ENCODE measurements at regions not wholly inside any gene's neighbourhood (a gene's known extent, or its start where the extent isn't known, plus 50 kb on each side); places are given as distances from the start of the nearest gene placed in this dataset.

DNA sequence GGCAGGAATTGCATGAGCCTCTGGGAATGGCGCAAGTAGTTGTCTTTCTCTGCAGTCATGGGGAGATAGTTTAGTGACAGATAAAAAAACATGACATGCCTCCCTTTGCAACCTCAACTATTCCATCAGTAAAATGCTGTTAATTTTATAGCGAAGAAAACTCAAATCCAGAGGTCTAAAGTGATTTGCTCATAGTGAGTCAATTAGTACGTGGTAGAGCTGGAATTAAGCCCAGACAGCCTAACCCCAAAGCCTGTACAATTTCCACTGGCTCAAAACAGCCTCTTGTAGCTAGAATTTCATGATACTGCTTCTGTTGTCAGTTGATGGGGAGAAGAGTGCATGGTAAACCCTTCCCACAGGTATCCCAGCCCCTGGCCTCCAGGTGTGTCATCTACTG is 81.3 kb upstream of the TRPC5 start:
- TF ChIP-seq, protein P1, sequence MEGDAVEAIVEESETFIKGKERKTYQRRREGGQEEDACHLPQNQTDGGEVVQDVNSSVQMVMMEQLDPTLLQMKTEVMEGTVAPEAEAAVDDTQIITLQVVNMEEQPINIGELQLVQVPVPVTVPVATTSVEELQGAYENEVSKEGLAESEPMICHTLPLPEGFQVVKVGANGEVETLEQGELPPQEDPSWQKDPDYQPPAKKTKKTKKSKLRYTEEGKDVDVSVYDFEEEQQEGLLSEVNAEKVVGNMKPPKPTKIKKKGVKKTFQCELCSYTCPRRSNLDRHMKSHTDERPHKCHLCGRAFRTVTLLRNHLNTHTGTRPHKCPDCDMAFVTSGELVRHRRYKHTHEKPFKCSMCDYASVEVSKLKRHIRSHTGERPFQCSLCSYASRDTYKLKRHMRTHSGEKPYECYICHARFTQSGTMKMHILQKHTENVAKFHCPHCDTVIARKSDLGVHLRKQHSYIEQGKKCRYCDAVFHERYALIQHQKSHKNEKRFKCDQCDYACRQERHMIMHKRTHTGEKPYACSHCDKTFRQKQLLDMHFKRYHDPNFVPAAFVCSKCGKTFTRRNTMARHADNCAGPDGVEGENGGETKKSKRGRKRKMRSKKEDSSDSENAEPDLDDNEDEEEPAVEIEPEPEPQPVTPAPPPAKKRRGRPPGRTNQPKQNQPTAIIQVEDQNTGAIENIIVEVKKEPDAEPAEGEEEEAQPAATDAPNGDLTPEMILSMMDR (conservative IDR thresholded peaks at IDR 0.05; ENCODE audit: low read depth, low read length): no peak
- TF ChIP-seq MAFK (IDR thresholded peaks at IDR 0.05; ENCODE audit: low read depth, low read length): no peak
- no peak for TF ChIP-seq POLR2A (IDR thresholded peaks at IDR 0.05; ENCODE audit: low read depth, low read length)
- no peak for TF ChIP-seq RFX5 (IDR thresholded peaks at IDR 0.05; ENCODE audit: low read depth, low read length)
- TF ChIP-seq CHD1 (IDR thresholded peaks at IDR 0.05; ENCODE audit: low read depth, low read length): no peak
- TF ChIP-seq MXI1 (IDR thresholded peaks at IDR 0.05; ENCODE audit: borderline replicate concordance, low read depth, low read length): no peak
- TF ChIP-seq, protein P2, sequence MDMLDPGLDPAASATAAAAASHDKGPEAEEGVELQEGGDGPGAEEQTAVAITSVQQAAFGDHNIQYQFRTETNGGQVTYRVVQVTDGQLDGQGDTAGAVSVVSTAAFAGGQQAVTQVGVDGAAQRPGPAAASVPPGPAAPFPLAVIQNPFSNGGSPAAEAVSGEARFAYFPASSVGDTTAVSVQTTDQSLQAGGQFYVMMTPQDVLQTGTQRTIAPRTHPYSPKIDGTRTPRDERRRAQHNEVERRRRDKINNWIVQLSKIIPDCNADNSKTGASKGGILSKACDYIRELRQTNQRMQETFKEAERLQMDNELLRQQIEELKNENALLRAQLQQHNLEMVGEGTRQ (IDR thresholded peaks at IDR 0.05; ENCODE audit: low read depth, low read length): no peak
- no peak for TF ChIP-seq BHLHE40 (IDR thresholded peaks at IDR 0.05; ENCODE audit: low read depth, low read length)
- no peak for TF ChIP-seq NFE2L2 (IDR thresholded peaks at IDR 0.05; ENCODE audit: low read depth, low read length)
- TF ChIP-seq, protein P3, sequence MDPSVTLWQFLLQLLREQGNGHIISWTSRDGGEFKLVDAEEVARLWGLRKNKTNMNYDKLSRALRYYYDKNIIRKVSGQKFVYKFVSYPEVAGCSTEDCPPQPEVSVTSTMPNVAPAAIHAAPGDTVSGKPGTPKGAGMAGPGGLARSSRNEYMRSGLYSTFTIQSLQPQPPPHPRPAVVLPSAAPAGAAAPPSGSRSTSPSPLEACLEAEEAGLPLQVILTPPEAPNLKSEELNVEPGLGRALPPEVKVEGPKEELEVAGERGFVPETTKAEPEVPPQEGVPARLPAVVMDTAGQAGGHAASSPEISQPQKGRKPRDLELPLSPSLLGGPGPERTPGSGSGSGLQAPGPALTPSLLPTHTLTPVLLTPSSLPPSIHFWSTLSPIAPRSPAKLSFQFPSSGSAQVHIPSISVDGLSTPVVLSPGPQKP (IDR thresholded peaks at IDR 0.05; ENCODE audit: borderline replicate concordance, low read depth, low read length): no peak
